Cerebellar nuclear complex (tissue), 1 donor: ENCODE measurements at regions not wholly inside any gene's neighbourhood (a gene's known extent, or its start where the extent isn't known, plus 50 kb on each side); places are given as distances from the start of the nearest gene placed in this dataset.

Source experiments
- DNase-seq, 2 experiments: peaks; one replicate each; lab custom pipeline; 2025; lab: John Stamatoyannopoulos, UW

- DNase-seq: no peak
Observed at GRCh38 chr16:77592021-77592420, 130.3 kb upstream of the NUDT7 start.

DNA sequence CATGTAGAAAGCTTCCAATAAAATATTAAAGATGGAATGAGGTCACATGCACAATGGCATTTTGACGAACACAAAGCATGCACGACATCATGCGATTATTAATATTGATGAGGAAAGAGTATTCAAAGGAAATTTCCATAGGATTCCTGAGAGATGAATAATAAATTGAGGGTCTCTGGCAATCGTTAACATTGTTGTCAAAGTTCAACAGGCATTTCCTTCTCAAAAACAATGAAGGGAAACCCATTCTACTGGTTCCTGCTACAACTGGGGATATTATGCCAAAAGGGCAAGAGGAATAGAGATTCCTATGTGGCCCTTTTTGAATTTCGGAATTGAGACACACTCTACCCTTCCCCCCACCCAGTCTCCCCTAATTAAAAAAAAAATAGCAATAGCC is 128.3 kb upstream of the NUDT7 start:
- DNase-seq: no peak

DNA sequence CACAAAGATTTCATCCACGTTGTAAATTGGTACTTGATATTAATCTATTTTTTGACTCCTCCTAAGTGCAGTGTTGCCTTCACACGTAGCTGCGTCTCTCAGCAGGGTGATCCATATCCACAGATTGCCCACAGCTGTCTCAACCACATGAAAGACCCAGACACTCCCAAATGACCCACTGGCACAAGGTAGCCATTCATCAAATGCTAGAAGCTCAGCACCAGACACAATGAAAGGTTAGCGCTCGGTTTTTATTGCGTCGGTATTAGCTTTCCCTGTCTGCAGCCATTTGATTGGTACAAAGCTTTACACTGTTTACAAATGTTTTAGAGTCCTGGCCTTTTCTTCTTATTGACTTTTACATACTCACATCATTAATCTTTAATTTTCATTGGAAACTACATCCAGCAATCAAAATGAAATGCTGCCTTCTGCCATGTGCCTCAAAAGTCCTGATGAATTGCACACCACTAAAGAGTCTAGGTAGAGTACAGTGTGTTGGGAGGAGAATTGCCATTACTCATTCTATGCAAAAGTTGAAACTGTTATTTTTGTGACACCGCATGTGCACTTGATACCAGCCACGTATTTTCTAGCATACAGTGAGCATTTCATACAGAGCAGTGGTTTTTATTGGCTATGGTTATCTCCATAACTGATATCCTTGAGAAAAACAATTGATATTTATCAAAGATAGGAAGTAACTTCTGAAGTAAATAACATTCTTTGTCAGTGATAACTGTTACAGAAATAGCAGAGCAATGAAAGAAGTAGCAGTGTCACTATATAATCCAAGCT is 127.3 kb upstream of the NUDT7 start:
- DNase-seq: no peak

GRCh38 chr16:77596261-77596660 is 126.1 kb upstream of the NUDT7 start:
- no peak for DNase-seq

GRCh38 chr16:77599793-77600415 is 122.4 kb upstream of the NUDT7 start:
- DNase-seq: no peak

GRCh38 chr16:77600555-77600954 is 121.8 kb upstream of the NUDT7 start:
- no peak for DNase-seq

DNA sequence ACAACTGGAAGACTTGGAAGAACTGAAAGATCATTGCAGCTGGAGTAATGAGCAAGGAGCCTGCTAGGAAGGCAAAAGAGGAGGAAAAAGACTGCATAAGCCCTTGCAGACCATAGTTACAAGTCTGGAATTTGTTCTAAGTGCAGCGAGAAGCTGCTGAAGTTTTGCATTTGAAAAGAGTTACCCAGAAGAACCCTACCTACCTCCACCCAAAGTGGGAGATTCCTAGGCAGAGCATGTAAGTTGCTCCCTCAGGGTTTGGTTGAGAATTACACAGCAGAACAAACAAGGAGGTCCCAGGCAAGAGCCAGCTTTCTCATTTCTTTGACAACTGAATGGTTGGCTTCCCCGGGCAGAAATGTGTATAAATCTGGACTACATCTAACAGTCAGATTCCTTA is 118.7 kb upstream of the NUDT7 start:
- no peak for DNase-seq

- no peak for DNase-seq
Observed at GRCh38 chr16:77610496-77610895, 111.8 kb upstream of the NUDT7 start.

DNA sequence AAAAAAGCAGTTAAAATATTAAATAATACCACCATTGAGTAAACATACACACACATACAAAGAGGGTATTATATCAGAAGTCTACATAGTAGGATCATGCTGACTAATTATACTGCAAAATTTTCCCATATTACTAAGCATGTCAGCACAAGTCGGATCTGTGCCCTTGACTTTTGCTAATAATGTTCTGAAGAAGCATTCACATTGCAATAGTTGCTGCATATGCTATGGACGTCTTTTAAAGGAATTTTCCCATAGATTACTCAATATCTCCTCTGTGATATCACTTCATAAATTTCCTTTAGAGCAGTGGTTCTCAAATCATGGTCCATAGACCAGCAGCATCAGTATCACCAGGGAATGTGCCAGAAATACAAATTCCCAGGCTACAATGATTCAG is 110.9 kb upstream of the NUDT7 start:
- no peak for DNase-seq

DNA sequence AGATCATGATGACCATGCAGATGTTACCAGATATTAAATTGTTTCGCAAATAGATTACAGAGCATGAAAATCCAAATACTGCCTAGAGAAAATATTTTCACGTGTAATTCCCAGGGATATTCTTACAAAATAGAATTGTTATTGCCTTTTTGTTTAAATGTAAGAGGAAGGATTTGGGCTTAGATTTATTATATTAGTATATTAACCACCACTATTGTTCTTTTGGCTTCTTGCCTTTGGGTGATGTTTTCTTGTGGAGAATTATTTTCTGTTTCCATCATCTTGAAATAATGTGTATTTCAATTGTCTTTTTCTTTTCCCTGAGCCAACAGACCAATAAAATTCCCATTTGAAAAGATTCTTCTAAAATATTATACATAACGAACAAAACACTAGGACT is 109.7 kb upstream of the NUDT7 start:
- no peak for DNase-seq

GRCh38 chr16:77613095-77613494 is 109.2 kb upstream of the NUDT7 start:
- DNase-seq: no peak

DNA sequence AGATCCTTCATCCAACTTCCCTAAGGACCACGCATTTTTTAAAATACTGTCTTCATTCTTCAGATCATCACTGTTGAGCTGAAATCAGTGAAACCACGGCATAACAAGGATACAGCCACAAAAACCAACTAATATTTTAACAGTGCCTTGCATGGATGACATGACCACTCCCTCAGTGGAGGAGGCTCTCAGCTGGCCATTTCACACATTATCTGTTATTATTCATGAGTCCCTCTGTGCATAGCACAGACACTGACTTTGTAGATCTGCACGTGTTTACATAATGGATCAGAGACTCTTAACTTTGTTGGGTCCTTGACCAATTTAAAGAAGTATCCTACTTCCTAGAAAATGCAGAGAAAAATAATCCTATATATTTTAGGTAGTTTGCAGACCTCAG is 104.8 kb upstream of the NUDT7 start:
- no peak for DNase-seq

DNA sequence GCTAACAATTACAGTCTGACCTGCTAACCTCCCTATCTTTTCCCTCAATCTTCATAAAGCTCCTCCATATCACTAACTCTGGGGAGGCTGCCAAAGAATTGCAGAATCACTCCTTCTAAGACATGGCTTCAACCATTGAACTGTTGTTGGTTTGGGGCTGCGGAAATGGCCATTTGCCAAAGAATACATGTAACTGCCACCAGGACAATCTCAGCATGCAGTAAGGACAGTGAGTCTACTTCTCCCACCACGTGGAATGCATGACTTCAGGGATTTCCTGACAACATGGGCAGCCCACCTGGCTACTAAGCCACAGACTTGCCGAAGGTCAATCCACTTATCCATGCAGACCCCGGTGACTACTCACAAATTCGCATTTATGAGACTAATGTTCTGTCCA is 104.3 kb upstream of the NUDT7 start:
- no peak for DNase-seq

- DNase-seq: no peak
Observed at GRCh38 chr16:77618951-77619350, 103.4 kb upstream of the NUDT7 start.

GRCh38 chr16:77624085-77624484 is 98.2 kb upstream of the NUDT7 start:
- no peak for DNase-seq

GRCh38 chr16:77636615-77637014 is 85.7 kb upstream of the NUDT7 start:
- no peak for DNase-seq

GRCh38 chr16:77637940-77638339 is 84.4 kb upstream of the NUDT7 start:
- DNase-seq: no peak

DNA sequence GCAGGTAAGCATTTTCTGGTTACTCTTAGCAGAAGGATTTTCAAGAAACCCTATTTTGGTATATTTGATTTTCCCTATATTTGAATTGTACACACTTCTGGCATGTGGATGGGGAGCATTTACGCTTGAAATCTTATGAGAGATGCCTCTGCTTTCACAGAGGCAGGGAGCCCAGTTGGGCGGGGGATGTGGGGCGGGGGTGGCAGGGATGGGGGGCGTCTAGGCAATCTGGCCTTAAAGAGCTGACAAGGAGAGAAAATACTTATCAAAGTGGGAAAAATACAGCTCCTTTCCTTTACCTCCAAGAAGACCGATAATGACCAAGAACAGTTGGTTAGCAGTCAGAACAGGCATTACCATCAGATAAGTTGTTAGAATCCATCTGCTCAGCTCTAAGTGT is 79.1 kb upstream of the NUDT7 start:
- no peak for DNase-seq

DNA sequence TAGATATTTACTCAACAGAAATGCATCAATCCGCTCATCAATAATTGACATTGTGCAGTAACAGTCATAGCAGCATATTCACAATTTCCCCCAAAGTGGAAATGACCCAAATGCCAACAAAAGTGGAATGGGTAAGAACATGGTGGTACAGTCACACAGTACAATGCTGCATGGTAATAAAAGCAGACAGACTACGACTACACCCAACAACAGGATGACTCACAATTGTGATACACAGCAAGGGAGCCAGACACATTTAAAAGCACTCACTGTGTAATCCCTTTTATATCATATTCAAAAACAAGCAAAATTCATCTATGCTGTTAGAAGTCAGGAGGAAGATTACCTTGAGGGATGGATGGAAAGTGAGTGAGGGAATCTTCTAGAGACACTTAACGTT is 76.5 kb upstream of the NUDT7 start:
- no peak for DNase-seq

DNA sequence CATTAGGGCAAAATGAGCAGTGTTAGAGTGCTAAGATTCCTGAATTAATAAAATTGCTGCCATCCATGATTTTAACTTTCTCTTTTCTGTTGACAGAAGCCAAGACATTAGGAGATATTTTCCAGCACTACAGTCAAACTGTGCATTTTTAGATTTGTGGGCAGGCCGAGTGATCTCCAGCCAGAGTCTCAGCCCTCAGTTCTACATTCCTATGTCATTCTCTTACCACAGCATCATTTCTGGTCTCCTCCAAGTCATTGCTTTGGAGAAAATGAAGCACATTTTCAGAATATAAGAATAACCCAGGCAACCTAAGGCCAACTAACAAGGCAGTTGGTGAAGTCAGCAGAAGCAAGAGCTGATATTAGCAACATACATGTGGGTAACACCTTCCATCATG is 74.6 kb upstream of the NUDT7 start:
- DNase-seq: no peak

DNA sequence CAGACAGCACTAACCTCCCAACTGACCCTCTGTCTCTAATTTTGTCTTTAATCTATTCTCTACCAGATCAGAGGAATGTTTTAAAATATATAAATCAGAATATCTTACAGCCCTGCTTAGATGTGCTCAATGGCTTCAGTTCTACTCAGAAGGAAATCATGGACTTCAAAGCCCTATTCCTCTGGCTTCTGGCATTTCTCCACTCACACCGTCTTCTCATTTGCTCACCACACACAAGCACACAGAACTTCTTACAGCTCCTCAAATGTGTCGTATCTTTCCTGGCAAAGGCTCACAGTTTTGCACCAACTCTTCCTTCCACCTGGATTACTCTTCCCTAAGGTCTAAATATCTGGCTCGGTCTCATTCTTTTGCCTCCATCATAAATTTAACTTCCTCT is 71.6 kb upstream of the NUDT7 start:
- DNase-seq: no peak

- DNase-seq: no peak
Observed at GRCh38 chr16:77652399-77652798, 69.9 kb upstream of the NUDT7 start.

DNA sequence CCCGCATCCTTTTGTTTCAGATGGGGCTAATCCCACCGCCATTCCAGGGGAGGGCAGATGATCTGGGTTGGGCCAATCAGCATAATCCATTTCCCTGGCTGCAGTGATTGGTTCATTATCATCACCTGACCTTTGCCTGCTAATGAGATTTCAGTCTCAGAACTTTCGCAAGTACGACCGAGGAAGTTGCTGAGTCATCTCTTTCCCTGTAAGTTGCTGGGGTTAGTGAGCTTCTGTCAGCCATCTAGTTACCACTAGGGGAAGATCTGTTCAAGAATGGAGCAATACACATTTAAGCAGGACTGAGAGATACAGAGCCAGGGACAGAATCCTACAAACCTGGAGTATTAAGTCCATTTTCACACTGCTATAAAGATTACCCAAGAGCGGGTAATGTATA is 65.3 kb upstream of the NUDT7 start:
- DNase-seq: no peak

- no peak for DNase-seq
Observed at GRCh38 chr16:77660311-77660710, 62.0 kb upstream of the NUDT7 start.
